Adrenal gland (tissue), 9 donors: ENCODE measurements at regions not wholly inside any gene's neighbourhood (a gene's known extent, or its start where the extent isn't known, plus 50 kb on each side); places are given as distances from the start of the nearest gene placed in this dataset.

Source experiments
- DNase-seq, 7 donors: peaks; one replicate each; pipeline ENCODE4 v3.0.0-alpha.2; 2019 to 2020
- H3K27ac ChIP-seq, 5 donors: fragments of 200-600 bp; sonication (generic) in 4 of 5; 1 replicate in 3 of 5; 2 replicates in 2 of 5; pipeline versions ENCODE4 v1.5.1 to v1.8.0; 2016 to 2020; ENCODE audit warnings: mild to moderate bottlenecking in 1 of 5
- H3K27me3 ChIP-seq: fragments of 200-600 bp; 2 replicates; pipeline ENCODE4 v1.8.0; 2021
- H3K36me3 ChIP-seq, 2 donors: fragments of 200-600 bp; replicated peaks in 1 of 2; 1 replicate in 1 of 2; 2 replicates in 1 of 2; pipeline versions ENCODE4 v1.5.1 to v1.8.0; 2018 to 2022
- H3K4me1 ChIP-seq, 2 donors: fragments of 200-600 bp; replicated peaks in 1 of 2; 1 replicate in 1 of 2; 2 replicates in 1 of 2; pipeline versions ENCODE4 v1.5.1 to v1.8.0; 2018 to 2021
- H3K4me3 ChIP-seq, 4 donors: fragments of 200-600 bp; sonication (generic) in 3 of 4; one replicate each; pipeline ENCODE4 v1.5.1; 2016 to 2018
- H3K9me3 ChIP-seq, 3 donors: fragments of 200-600 bp; sonication (generic) in 1 of 3; replicated peaks in 1 of 3; 1 replicate in 2 of 3; 2 replicates in 1 of 3; pipeline versions ENCODE4 v1.5.1 to v1.8.0; 2016 to 2021
- CTCF ChIP-seq, 6 experiments: fragments of 450-650 bp in 4 of 6; fragments of 200-600 bp in 2 of 6; sonication (generic) in 1 of 6; IDR thresholded peaks; 1 replicate in 5 of 6; 2 replicates in 1 of 6; pipeline versions ENCODE4 v1.5.1 to v1.8.0; 2016 to 2021; ENCODE audit warnings: antibody characterized with exemption in 6 of 6, mild to moderate bottlenecking in 2 of 6, moderate library complexity in 1 of 6
- POLR2A ChIP-seq, 2 donors: fragments of 450-650 bp; IDR thresholded peaks; one replicate each; pipeline ENCODE4 v1.6.1; 2017; ENCODE audit warnings: antibody characterized with exemption in 2 of 2, mild to moderate bottlenecking in 2 of 2, moderate library complexity in 1 of 2
- WGBS, 4 donors: extraction: QIAGEN DNeasy Blood & Tissue Kit in 2 of 4; methylation state at CpG; one replicate each; pipeline versions ENCODE4 v1.1.5 to v1.1.7; 2013 to 2017; 5-methylcytosine and 5-hydroxymethylcytosine counted together
- intact Hi-C, 2 donors: fragments of 100-400 bp; cut with DNase I; formaldehyde crosslinking; loops; one replicate each; pipeline versions ENCODE4 v1.14.1 to v1.15.0; 2022 to 2023
- donor health status: healthy with polysubstance abuse.
- donor health status: Bipolar disorder and iron deficiency.
- donor health status: DM: yes; HTN: yes; CAD: no.
- donor health status: DM: no; HTN: no; CAD: no.
- donor health status: DM: no; HTN: no; CAD: no.

- no peak overlapping the region for H3K4me3 ChIP-seq
- H3K4me1 ChIP-seq: no peaks in the 10 kb centered on the region
- H3K36me3 ChIP-seq: no peaks in the 10 kb centered on the region
- H3K27me3 ChIP-seq: no peaks in the 10 kb centered on the region
- TF ChIP-seq CTCF (IDR thresholded peaks at IDR 0.05): peak; percentile 53 to 76 (median 67)
- TF ChIP-seq POLR2A (IDR thresholded peaks at IDR 0.05): no peak
- DNase-seq: peak; percentile 46 to 84 (median 57)
- H3K27ac ChIP-seq: no peak overlapping the region
- intact Hi-C loops: no loop called here
- 48 to 53% (median 50%) methylated on average over 15 of the region's 15 CpGs for WGBS, 4 donors
- H3K9me3 ChIP-seq: no peaks in the 10 kb centered on the region
These were observed 57.8 kb upstream of the RGPD5 start for GRCh38 chr2:109736177-109736827.
